ENCODE measurements at regions not wholly inside any gene's neighbourhood (a gene's known extent, or its start where the extent isn't known, plus 50 kb on each side); places are given as distances from the start of the nearest gene placed in this dataset.

GRCh38 chr11:134639586-134640330 is 227.7 kb upstream of the B3GAT1 start:
- no peak for DNase-seq

GRCh38 chr11:134638796-134639430 is 226.9 kb upstream of the B3GAT1 start:
- no peak for DNase-seq

- DNase-seq = no peak
These were observed 225.3 kb upstream of the B3GAT1 start for GRCh38 chr11:134637091-134638015.

- DNase-seq = no peak
These were observed 224.0 kb upstream of the B3GAT1 start for GRCh38 chr11:134636071-134636470.

GRCh38 chr11:134634897-134635831 is 223.1 kb upstream of the B3GAT1 start:
- no peak for DNase-seq

GRCh38 chr11:134633276-134633675 is 221.2 kb upstream of the B3GAT1 start:
- DNase-seq = no peak

GRCh38 chr11:134632347-134633119 is 220.5 kb upstream of the B3GAT1 start:
- DNase-seq = no peak

- DNase-seq = no peak
These were observed 218.8 kb upstream of the B3GAT1 start for GRCh38 chr11:134630861-134631260.

- DNase-seq = no peak
These were observed 216.4 kb upstream of the B3GAT1 start for GRCh38 chr11:134628426-134628825.

GRCh38 chr11:134626032-134626431 is 214.0 kb upstream of the B3GAT1 start:
- no peak for DNase-seq

- no peak for DNase-seq
These were observed 213.6 kb upstream of the B3GAT1 start for GRCh38 chr11:134625631-134626030.

- DNase-seq = no peak
These were observed 213.1 kb upstream of the B3GAT1 start for GRCh38 chr11:134625151-134625550.

- DNase-seq = no peak
These were observed 212.3 kb upstream of the B3GAT1 start for GRCh38 chr11:134624166-134624920.

GRCh38 chr11:134623711-134624110 is 211.7 kb upstream of the B3GAT1 start:
- DNase-seq = no peak

GRCh38 chr11:134622458-134622857 is 210.4 kb upstream of the B3GAT1 start:
- DNase-seq = no peak

- no peak for DNase-seq
These were observed 205.3 kb upstream of the B3GAT1 start for GRCh38 chr11:134617360-134617759.

- no peak for DNase-seq
These were observed 204.0 kb upstream of the B3GAT1 start for GRCh38 chr11:134616038-134616437.

- no peak for DNase-seq
These were observed 203.1 kb upstream of the B3GAT1 start for GRCh38 chr11:134615041-134615615.

GRCh38 chr11:134614141-134614540 is 202.1 kb upstream of the B3GAT1 start:
- no peak for DNase-seq

- no peak for DNase-seq
These were observed 201.6 kb upstream of the B3GAT1 start for GRCh38 chr11:134613646-134614045.
